Keratinocyte (primary cell): ENCODE measurements at regions not wholly inside any gene's neighbourhood (a gene's known extent, or its start where the extent isn't known, plus 50 kb on each side); places are given as distances from the start of the nearest gene placed in this dataset.

Source experiments
- DNase-seq: peaks from one replicate; pipeline ENCODE4 v3.0.0-alpha.2; 2011; ENCODE audit warnings: low read depth, missing footprints, low spot score
- FAIRE-seq: peaks from 2 replicates; lab custom pipeline; 2011; peaks lifted over from hg19 to GRCh38; lab: Jason Lieb, UNC
- H2AFZ ChIP-seq: 2 replicates; pipeline ENCODE4 v1.6.0; 2012; ENCODE audit warnings: low read length, control low read depth, inconsistent platforms; ENCODE audit not compliant: control insufficient read depth
- H3K27ac ChIP-seq: 2 replicates; pipeline ENCODE4 v1.5.1; 2011; ENCODE audit warnings: low read length; ENCODE audit not compliant: control insufficient read depth, insufficient read depth
- H3K27me3 ChIP-seq: 3 replicates; pipeline ENCODE4 v1.6.0; 2011; ENCODE audit warnings: low read length; ENCODE audit not compliant: control insufficient read depth, insufficient read depth; ENCODE audit errors: extremely low read depth
- H3K36me3 ChIP-seq, 2 experiments: 2 replicates in 1 of 2; 3 replicates in 1 of 2; pipeline ENCODE4 v1.5.1; 2011; ENCODE audit warnings: low read length in 2 of 2, mild to moderate bottlenecking in 1 of 2; ENCODE audit not compliant: control insufficient read depth in 2 of 2, insufficient read depth in 2 of 2; ENCODE audit errors: extremely low read depth in 1 of 2
- H3K4me1 ChIP-seq: 3 replicates; pipeline ENCODE4 v1.5.1; 2011; ENCODE audit warnings: low read length; ENCODE audit not compliant: control insufficient read depth, insufficient read depth; ENCODE audit errors: extremely low read depth
- H3K4me2 ChIP-seq: 3 replicates; pipeline ENCODE4 v1.6.0; 2011; ENCODE audit warnings: low read depth, low read length; ENCODE audit not compliant: control insufficient read depth, insufficient read depth; ENCODE audit errors: extremely low read depth
- H3K4me3 ChIP-seq, 3 experiments: fragments of 200-600 bp in 1 of 3; sonication (generic) in 1 of 3; 2 replicates in 2 of 3; 3 replicates in 1 of 3; pipeline ENCODE4 v1.5.1; 2011 to 2016; ENCODE audit warnings: low read length in 3 of 3, mild to moderate bottlenecking in 3 of 3, control low read depth in 2 of 3, inconsistent platforms in 1 of 3, low read depth in 1 of 3, mixed read lengths in 1 of 3, mixed run types in 1 of 3, moderate library complexity in 1 of 3; ENCODE audit not compliant: control insufficient read depth in 2 of 3, insufficient read depth in 2 of 3; ENCODE audit errors: extremely low read depth in 1 of 3
- H3K79me2 ChIP-seq: 2 replicates; pipeline ENCODE4 v1.6.0; 2012; ENCODE audit warnings: low read length; ENCODE audit not compliant: control insufficient read depth, insufficient read depth
- H3K9ac ChIP-seq: 3 replicates; pipeline ENCODE4 v1.6.0; 2011; ENCODE audit warnings: low read length; ENCODE audit not compliant: control insufficient read depth, insufficient read depth; ENCODE audit errors: extremely low read depth
- H3K9me1 ChIP-seq: 3 replicates; pipeline ENCODE4 v1.6.0; 2011; ENCODE audit warnings: low read length; ENCODE audit not compliant: control insufficient read depth, insufficient read depth; ENCODE audit errors: extremely low read depth
- H3K9me3 ChIP-seq: 2 replicates; pipeline ENCODE4 v1.5.1; 2012; ENCODE audit warnings: low read depth, low read length; ENCODE audit not compliant: control insufficient read depth
- H4K20me1 ChIP-seq: 3 replicates; pipeline ENCODE4 v1.6.0; 2011; ENCODE audit warnings: low read length; ENCODE audit not compliant: control insufficient read depth, insufficient read depth; ENCODE audit errors: extremely low read depth
- CTCF ChIP-seq, 3 experiments: IDR thresholded peaks in 1 of 3; conservative IDR thresholded peaks in 1 of 3; optimal IDR thresholded peaks in 1 of 3; 2 replicates in 2 of 3; 3 replicates in 1 of 3; pipeline versions ENCODE3 to v1.5.1; 2011; ENCODE audit warnings: low read length in 3 of 3, mild to moderate bottlenecking in 3 of 3, moderate library complexity in 2 of 3, control low read depth in 1 of 3, inconsistent platforms in 1 of 3; ENCODE audit not compliant: insufficient read depth in 2 of 3; ENCODE audit errors: extremely low read depth in 1 of 3
- EZH2 ChIP-seq: IDR thresholded peaks from one replicate; pipeline ENCODE4 v1.6.1; 2012; ENCODE audit warnings: inconsistent platforms, mild to moderate bottlenecking, low read length, moderate library complexity
- dilution Hi-C: fragments of 300-500 bp; cut with MboI; formaldehyde crosslinking; loops from one replicate; pipeline ENCODE4 v1.7.0; 2020; ENCODE audit warnings: low sequenced_read_pairs; ENCODE audit not compliant: extremely low pct_ligation_motif_present

GRCh38 chr6:127030111-127030510 lies 88.4 kb upstream of the RSPO3 start:
- Histone ChIP-seq H3K27ac (no peak overlapping the region), H3K9me1 (no peaks in the 10 kb centered on the region), H3K36me3 (no peaks in the 10 kb centered on the region), H3K4me1 (peaks cover 9% of the 10 kb centered on the region), H3K79me2 (no peaks in the 10 kb centered on the region), H3K9ac (no peak overlapping the region), H3K27me3 (no peaks in the 10 kb centered on the region), H3K4me3 (no peak overlapping the region), H3K4me2 (no peak overlapping the region), H3K9me3 (no peaks in the 10 kb centered on the region), H2AFZ (no peak overlapping the region), H4K20me1 (no peaks in the 10 kb centered on the region)
- DNase-seq (no peak), FAIRE-seq (no peak)
- dilution Hi-C loops, result no loop called here
- TF ChIP-seq EZH2, result no peak

GRCh38 chr6:127030836-127031235 lies 87.6 kb upstream of the RSPO3 start:
- H3K27me3 ChIP-seq, result no peaks in the 10 kb centered on the region
- no peaks in the 10 kb centered on the region for H3K9me1 ChIP-seq
- dilution Hi-C loops, result no loop called here
- no peak overlapping the region for H2AFZ ChIP-seq
- peaks cover 6% of the 10 kb centered on the region for H3K4me1 ChIP-seq
- no peak for TF ChIP-seq CTCF (optimal IDR thresholded peaks at IDR 0.05 in 1 of 3, IDR thresholded peaks at IDR 0.05 in 1 of 3, conservative IDR thresholded peaks at IDR 0.05 in 1 of 3; ENCODE audit: extremely low read depth in 1 of 3, insufficient read depth in 2 of 3, low read length in 3 of 3)
- TF ChIP-seq EZH2, result no peak
- H3K4me2 ChIP-seq, result no peak overlapping the region
- no peak overlapping the region for H3K27ac ChIP-seq
- no peaks in the 10 kb centered on the region for H3K9me3 ChIP-seq
- FAIRE-seq (no peak), DNase-seq (no peak)
- H3K79me2 ChIP-seq, result no peaks in the 10 kb centered on the region
- no peak overlapping the region for H3K4me3 ChIP-seq
- H4K20me1 ChIP-seq, result no peaks in the 10 kb centered on the region
- H3K9ac ChIP-seq, result no peak overlapping the region
- no peaks in the 10 kb centered on the region for H3K36me3 ChIP-seq

- no peaks in the 10 kb centered on the region for H3K27me3 ChIP-seq
- DNase-seq (no peak), FAIRE-seq (no peak)
- H4K20me1 ChIP-seq, result no peaks in the 10 kb centered on the region
- no peak overlapping the region for H3K4me2 ChIP-seq
- no peaks in the 10 kb centered on the region for H3K9me1 ChIP-seq
- no peak overlapping the region for H3K9ac ChIP-seq
- H2AFZ ChIP-seq, result no peak overlapping the region
- H3K4me1 ChIP-seq, result no peaks in the 10 kb centered on the region
- no peak overlapping the region for H3K4me3 ChIP-seq
- dilution Hi-C loops, result no loop called here
- no peak for TF ChIP-seq CTCF (optimal IDR thresholded peaks at IDR 0.05 in 1 of 3, IDR thresholded peaks at IDR 0.05 in 1 of 3, conservative IDR thresholded peaks at IDR 0.05 in 1 of 3; ENCODE audit: extremely low read depth in 1 of 3, insufficient read depth in 2 of 3, low read length in 3 of 3)
- no peaks in the 10 kb centered on the region for H3K9me3 ChIP-seq
- no peaks in the 10 kb centered on the region for H3K79me2 ChIP-seq
- H3K36me3 ChIP-seq, result no peaks in the 10 kb centered on the region
- H3K27ac ChIP-seq, result no peak overlapping the region
These were observed 87.0 kb upstream of the RSPO3 start for GRCh38 chr6:127031511-127031910.
